Thoracic aorta (tissue), 2 donors: ENCODE measurements at regions not wholly inside any gene's neighbourhood (a gene's known extent, or its start where the extent isn't known, plus 50 kb on each side); places are given as distances from the start of the nearest gene placed in this dataset.
A peak's percentile ranks its signal among the peaks of the same experiment; 100 is the strongest.
"Not testable (repeated sequence)": the region's sequence is repeated elsewhere in the genome, so short reads cannot be mapped to it uniquely, and the experiment has no call there.

Experiments
- ATAC-seq: fragments of 150-250 bp; one replicate; pipeline ENCODE4 v1.8.0; 2017; ENCODE audit warnings: low read depth; ENCODE audit not compliant: insufficient number of reproducible peaks, low FRiP score
- DNase-seq: peaks from one replicate; pipeline ENCODE4 v3.0.0-alpha.2; 2020; ENCODE audit warnings: low spot score
- H3K27ac ChIP-seq, 2 donors: fragments of 200-600 bp; sonication (generic); 1 replicate in 1 of 2; 2 replicates in 1 of 2; pipeline ENCODE4 v1.5.1; 2016; ENCODE audit warnings: mild to moderate bottlenecking in 2 of 2, moderate library complexity in 2 of 2
- H3K27me3 ChIP-seq: fragments of 200-600 bp; sonication (generic); replicated peaks from 2 replicates; pipeline ENCODE4 v1.6.0; 2016; ENCODE audit warnings: mild to moderate bottlenecking; ENCODE audit not compliant: insufficient read depth
- H3K36me3 ChIP-seq: fragments of 200-600 bp; sonication (generic); one replicate; pipeline ENCODE4 v1.5.1; 2016
- H3K4me1 ChIP-seq, 2 donors: fragments of 200-600 bp; sonication (generic); 1 replicate in 1 of 2; 2 replicates in 1 of 2; pipeline versions ENCODE4 v1.5.1 to v1.6.0; 2016; ENCODE audit warnings: low read depth in 2 of 2, mild to moderate bottlenecking in 1 of 2; ENCODE audit not compliant: control insufficient read depth in 1 of 2
- H3K4me3 ChIP-seq: fragments of 200-600 bp; sonication (generic); 2 replicates; pipeline ENCODE4 v1.5.1; 2016; ENCODE audit warnings: mild to moderate bottlenecking
- H3K9me3 ChIP-seq: fragments of 200-600 bp; sonication (generic); 2 replicates; pipeline ENCODE4 v1.5.1; 2016
- TF ChIP-seq, protein P1 (sequence below): fragments of 200-600 bp; sonication (generic); IDR thresholded peaks from one replicate; pipeline ENCODE4 v1.5.1; 2019; ENCODE audit warnings: antibody characterized with exemption

DNA sequence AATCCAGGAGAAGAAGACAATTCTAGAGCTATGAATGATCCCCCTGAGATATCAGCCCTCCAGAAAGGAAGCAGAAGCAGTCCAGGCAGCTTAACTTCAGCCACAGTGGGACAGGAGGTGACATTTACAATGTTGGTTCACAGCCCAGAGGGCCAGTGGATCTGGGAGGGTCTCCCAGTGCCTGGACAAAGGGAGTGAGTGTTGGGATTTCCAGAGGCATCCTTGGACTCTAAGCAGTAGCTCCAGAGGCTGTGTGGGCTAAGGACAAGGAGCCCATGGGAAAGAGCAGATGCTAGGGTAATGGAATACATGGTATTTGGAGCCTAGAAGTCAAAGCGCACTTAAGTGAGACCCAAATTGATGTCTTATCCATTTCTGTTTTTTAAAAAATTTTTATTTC is 97.4 kb upstream of the NUPR2 start:
- Histone ChIP-seq H3K27me3 (no peaks in the 10 kb centered on the region), H3K27ac (no peak overlapping the region), H3K9me3 (no peaks in the 10 kb centered on the region), H3K4me3 (no peak overlapping the region), H3K36me3 (no peaks in the 10 kb centered on the region), H3K4me1 (no peaks in the 10 kb centered on the region)
- TF ChIP-seq, protein P1, sequence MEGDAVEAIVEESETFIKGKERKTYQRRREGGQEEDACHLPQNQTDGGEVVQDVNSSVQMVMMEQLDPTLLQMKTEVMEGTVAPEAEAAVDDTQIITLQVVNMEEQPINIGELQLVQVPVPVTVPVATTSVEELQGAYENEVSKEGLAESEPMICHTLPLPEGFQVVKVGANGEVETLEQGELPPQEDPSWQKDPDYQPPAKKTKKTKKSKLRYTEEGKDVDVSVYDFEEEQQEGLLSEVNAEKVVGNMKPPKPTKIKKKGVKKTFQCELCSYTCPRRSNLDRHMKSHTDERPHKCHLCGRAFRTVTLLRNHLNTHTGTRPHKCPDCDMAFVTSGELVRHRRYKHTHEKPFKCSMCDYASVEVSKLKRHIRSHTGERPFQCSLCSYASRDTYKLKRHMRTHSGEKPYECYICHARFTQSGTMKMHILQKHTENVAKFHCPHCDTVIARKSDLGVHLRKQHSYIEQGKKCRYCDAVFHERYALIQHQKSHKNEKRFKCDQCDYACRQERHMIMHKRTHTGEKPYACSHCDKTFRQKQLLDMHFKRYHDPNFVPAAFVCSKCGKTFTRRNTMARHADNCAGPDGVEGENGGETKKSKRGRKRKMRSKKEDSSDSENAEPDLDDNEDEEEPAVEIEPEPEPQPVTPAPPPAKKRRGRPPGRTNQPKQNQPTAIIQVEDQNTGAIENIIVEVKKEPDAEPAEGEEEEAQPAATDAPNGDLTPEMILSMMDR = no peak
- ATAC-seq = no peak
- DNase-seq = no peak

DNA sequence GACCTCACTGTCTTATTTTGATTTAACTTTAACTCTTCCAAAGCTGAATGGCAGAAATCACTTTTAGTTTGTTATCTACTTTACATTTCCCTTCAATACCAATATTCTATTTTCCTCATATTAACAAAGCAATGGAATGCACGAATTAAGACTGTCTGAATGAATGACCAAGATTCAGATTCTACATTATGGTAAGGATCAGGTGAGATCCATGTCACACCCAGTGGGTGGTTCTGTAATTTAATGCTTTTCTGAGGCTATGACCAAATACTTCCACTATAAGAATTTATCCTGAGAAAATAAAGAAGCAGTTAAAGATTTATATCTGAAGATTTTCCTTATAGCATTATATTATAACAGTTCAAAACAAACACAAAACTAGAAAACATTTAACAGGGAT is 90.2 kb upstream of the NUPR2 start:
- DNase-seq (no peak), ATAC-seq (no peak)
- Histone ChIP-seq H3K36me3 (no peaks in the 10 kb centered on the region), H3K27me3 (no peaks in the 10 kb centered on the region), H3K27ac (no peak overlapping the region), H3K9me3 (no peaks in the 10 kb centered on the region), H3K4me1 (no peaks in the 10 kb centered on the region), H3K4me3 (no peak overlapping the region)
- TF ChIP-seq, protein P1 = no peak

DNA sequence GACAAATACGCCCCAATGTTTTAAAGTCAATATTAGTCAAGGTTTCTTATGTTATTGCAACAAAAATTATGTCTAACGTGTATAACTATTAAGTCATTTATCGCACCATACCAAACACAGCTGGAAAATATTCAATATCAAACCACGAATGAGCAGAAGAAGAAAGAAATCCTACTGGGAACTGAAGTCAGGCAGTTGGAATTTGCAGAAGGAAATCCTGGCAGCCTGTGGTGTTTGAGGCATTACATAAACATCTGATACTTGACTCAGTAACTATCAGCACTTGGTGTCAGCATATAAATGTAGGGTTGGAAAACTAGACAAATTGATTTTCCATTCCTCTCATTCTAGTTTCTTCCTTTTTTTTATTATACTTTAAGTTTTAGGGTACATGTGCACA is 83.4 kb upstream of the NUPR2 start:
- DNase-seq = no peak
- no peak overlapping the region for H3K27ac ChIP-seq
- no peaks in the 10 kb centered on the region for H3K9me3 ChIP-seq
- H3K4me1 ChIP-seq = peaks cover 0 to 5% of the 10 kb centered on the region in 2 donors
- TF ChIP-seq, protein P1 = no peak
- H3K36me3 ChIP-seq = no peaks in the 10 kb centered on the region
- ATAC-seq = no peak
- no peaks in the 10 kb centered on the region for H3K27me3 ChIP-seq
- H3K4me3 ChIP-seq = no peak overlapping the region

DNA sequence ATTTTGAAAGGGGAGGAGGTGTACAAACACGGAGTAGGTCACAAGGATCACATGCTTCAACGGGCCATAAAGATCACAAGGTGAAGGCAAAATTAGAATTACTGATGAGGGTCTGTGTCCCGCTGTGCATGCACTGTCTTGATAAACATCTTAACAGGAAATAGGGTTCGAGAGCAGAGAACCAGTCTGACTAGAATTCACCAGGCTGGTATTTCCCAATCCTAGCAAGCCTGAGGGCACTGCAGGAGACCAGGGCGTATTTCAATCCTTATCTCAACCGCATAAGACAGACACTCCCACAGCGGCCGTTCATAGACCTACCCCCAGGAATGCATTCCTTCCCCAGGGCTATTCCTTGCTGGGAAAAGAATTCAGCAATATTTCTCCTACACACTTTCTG is 80.0 kb upstream of the NUPR2 start:
- ATAC-seq, H3K27ac ChIP-seq, DNase-seq, H3K36me3 ChIP-seq, H3K9me3 ChIP-seq, H3K27me3 ChIP-seq, H3K4me3 ChIP-seq: not testable (repeated sequence)
- H3K4me1 ChIP-seq = peaks cover 0 to 10% of the 10 kb centered on the region in 2 donors

DNA sequence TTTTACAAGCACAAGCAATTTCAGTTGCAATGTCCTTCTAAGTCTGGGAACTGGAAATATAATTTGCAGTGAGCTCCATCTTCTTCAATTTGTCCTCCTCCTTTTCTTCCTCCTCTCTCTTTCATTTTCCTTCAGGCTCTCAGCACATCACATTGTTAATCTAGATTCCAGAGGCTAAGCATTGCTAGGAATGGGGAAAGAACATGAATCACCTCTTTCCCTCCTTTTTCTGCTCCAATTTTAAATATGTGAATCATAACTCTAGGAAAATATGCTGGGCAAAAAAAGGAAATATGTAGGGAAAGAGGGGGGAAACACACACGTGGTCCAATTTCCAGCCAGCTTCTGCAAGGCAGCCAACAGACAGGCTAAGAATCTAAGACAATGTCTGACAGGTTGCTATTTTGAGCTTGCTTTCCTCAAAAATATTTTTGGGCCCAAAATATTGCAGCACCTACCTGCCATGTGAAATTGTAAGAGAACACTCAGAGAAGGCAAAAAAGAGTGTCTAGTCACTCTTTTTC is 72.7 kb upstream of the NUPR2 start:
- Histone ChIP-seq H3K27me3 (no peaks in the 10 kb centered on the region), H3K4me3 (peak overlapping the region; percentile 7), H3K36me3 (no peaks in the 10 kb centered on the region), H3K9me3 (no peaks in the 10 kb centered on the region), H3K27ac (peak overlapping the region; percentile 73 to 83), H3K4me1 (peaks cover 8 to 30% of the 10 kb centered on the region in 2 donors)
- ATAC-seq (peak; percentile 81), DNase-seq (no peak)
- TF ChIP-seq, protein P1 = no peak

DNA sequence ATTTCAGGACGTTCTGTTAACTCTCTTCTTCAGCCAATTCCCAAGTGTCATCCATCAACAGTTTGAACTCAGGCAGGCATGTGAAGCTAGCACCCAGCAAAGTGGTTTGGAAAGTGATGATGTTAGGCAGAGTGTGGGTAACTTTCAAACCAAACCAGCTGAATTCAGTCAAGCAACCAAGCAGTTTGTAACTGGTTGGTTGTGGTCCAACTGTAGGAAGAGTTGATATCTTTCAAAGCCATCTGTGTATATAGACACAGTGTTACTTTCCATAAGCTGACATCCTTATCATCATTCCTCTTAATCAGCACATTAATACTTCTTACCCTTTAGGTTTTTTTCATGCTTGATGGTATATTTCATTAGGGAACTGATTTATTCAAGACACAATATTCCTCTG is 72.2 kb upstream of the NUPR2 start:
- Histone ChIP-seq H3K4me1 (peaks cover 8 to 30% of the 10 kb centered on the region in 2 donors), H3K36me3 (no peaks in the 10 kb centered on the region), H3K9me3 (no peaks in the 10 kb centered on the region), H3K27ac (peak overlapping the region; percentile 73 to 83), H3K4me3 (peak overlapping the region; percentile 7), H3K27me3 (no peaks in the 10 kb centered on the region)
- DNase-seq = no peak
- ATAC-seq = no peak
- TF ChIP-seq, protein P1 = no peak
